HG02588 (cell line): ENCODE measurements at regions not wholly inside any gene's neighbourhood (a gene's known extent, or its start where the extent isn't known, plus 50 kb on each side); places are given as distances from the start of the nearest gene placed in this dataset.
"Not testable (repeated sequence)": the region's sequence is repeated elsewhere in the genome, so short reads cannot be mapped to it uniquely, and the experiment has no call there.

Experiments used
- ATAC-seq: cut with Tn5 transposase; IDR thresholded peaks from one replicate; pipeline ENCODE4 v1.9.1; 2021; ENCODE audit warnings: mild to moderate bottlenecking, moderate library complexity; ENCODE audit not compliant: unreplicated experiment

DNA sequence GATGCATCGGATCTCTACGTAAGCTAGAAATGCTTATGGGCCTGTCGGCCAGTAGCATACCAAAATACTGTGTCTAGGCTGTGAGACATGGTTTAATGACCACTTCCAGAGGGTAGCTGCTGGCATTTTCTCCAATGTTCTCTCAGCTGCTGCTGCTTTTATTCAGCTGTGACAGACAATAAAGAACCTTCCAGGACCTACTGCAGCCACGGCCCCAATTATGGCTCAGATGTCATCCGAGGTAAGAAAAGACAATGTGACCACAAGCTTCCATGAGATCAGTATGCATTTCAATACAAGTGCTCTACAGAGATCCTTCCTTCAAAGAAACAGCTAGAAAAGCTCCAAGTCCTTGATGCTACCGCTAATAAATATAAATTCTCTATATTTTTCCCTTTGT, 256.2 kb downstream of the SDHAF3 start:
- no peak for ATAC-seq

DNA sequence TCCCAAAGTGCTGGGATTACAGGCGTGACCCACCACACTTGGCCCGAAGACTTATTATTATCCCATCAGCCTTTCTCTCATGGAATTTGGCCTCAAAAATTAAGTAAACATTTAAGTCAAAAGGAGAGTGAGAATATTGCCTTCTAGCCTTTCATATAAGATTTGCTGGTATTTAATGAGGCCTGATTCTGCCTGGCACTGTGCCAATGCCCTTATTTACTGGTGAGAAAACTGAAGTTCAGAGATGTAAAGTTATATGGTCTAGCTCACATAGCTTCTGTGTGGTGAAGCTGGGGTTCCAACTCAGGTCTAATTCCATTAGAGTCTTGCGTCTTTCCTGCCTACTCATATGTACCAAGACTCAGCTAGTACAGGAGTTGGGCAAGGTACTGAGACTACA, 260.2 kb downstream of the SDHAF3 start:
- no peak for ATAC-seq

DNA sequence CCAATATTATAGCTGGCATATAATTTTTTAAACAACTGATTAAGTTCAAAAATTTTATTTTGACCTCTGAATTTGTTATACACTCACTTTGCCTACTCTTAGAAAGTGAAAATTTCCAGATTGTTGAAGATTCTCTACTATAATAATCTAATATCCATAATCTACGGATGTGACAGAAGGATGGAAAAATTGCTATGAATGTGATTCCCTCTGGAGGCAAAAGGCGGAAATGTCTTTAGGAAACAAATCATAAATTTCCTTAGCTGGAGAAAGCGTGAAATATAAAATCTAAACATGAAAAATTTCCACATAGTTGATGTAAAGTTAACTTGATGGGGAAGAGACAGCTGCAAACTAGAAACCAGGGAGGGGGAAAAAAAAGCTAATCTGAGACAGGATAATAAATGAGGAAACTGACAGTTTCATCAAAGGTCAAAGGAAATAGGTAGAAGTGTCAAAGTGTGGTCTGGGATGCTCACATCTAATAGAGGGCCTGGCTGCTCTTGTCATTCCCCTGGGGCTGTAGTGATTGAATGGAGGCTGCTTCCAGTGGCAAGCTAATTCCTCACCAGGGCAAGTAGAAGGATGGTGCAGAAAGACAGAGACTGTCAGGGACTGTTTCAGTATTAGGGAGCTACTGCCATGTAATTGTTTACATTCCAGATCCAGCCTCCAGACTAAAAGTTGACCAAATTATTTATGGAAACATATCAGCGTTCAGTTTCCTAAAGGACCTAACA, 264.5 kb downstream of the SDHAF3 start:
- ATAC-seq: no peak

DNA sequence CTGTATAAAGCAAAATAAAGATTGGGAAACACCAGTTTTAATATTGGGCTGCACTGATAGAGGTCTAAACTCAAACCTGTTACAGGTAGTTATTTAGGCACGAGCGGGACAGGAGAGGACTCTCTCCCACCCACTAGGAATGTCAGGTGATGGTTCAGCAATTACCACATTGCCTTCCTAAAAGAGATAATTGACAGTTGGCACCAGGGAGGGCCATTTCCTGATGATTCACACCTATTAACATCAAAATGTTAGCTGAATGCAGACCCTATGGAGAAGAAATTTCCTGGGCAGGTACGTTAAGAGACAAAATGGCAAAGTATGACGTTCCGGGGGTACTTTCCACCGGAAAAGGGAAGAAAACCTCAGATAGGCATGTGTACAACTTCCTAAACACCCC, 272.6 kb downstream of the SDHAF3 start:
- no peak for ATAC-seq

DNA sequence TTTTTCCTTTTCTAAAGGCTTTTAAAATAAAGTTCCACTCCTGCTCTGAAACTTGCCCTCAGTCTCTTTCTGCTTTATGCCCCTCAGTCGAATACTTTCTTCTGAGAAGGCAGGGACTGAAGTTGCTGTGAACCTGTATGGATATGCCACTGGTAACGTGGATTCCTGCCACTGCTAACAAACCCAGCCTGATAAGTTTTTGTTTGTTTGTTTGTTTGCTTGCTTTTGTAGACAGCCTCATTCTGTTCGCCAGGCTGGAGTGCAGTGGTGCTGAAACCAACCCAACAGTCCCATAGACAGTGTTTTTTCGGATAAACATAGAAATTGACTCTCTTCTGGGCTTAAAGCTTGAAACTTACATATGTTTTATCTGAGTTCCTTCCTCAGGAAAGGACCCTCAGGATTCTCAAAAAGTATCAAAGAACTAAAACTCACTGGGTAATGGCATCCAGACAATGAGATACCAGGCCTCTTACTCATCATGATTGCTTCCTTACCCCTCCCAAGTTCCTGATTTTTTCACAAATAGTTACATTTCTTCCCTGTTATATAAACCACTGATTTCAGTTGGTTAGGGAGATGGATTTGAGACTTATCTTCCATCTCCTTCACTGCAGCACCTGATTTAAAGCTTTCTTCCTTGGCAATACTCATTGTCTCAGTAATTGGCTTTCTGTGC, 273.6 kb downstream of the SDHAF3 start:
- no peak for ATAC-seq

DNA sequence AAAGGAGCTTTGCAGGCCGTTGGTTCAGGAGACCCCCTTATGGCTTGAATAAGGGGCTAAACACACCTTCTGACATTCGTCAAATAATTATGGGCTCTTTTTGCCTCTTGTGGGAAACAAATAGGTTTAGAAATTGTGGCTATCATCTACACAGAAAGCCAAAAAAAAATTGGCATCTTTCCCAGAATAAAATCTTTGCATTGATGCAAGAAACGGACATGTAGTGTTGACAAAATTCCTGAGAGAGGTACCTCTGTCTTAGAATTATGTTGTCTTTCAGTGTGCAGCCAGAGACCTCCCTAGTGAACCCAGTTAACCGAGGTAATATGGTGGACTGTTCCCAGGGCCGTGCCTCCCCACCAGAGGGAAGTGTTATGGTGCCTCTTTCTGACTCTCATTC, 283.9 kb downstream of the SDHAF3 start:
- no peak for ATAC-seq

DNA sequence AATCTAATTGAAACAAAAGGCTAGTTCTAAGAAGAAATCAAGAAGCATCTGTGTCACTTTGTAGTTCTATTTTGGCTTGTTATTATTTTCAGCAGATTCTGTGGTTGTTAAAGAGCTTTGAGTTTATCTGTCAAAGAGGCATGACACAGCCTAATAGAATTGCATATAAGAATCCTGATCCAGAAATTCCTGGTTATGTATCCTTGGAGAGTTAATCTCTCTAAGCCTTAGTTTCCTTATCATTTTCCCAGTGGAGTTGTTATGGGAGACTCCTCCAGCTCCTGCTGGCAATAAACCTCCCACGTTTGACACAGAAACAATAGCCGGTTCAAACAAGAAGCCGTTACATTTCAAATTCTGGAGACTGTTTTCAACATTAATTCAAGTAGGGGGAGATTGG, 288.3 kb downstream of the SDHAF3 start:
- no peak for ATAC-seq

DNA sequence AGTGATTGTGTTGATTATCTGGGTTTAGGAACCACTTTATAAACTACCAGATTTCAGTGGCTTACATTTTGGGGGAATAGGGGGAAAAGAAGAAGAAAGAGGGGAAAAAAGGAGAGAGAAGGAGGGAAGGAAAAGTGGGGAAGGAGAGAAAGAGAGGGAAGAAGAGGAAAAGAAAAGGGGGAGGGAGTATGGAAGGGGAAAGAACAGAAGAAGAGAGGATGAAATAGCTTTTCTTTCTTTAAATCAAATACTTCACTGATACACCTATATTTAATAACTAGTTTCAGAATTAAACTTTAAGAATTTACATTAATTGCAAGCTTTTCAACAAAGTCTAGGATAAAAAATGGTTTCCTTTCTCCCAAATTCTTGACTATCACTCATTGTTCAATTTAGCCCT, 289.6 kb downstream of the SDHAF3 start:
- no peak for ATAC-seq

DNA sequence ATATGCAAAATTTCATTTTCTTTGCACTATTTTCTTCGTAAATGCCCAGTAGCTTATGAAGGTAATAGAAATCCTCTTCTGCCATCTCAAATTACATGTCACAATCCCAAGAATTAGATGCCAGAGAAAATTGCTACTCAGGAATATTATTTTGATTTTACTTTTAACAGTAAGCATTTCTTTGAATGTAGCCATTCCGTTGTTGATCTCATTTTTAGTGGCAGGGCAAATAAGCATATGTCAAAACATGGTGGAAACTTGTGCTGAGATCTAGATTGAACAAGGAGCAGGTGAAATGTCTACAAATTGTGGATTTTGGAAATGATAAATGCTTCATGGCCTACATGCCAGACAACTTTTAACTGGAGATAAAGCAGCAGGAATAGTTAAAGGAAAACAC, 291.8 kb downstream of the SDHAF3 start:
- no peak for ATAC-seq

DNA sequence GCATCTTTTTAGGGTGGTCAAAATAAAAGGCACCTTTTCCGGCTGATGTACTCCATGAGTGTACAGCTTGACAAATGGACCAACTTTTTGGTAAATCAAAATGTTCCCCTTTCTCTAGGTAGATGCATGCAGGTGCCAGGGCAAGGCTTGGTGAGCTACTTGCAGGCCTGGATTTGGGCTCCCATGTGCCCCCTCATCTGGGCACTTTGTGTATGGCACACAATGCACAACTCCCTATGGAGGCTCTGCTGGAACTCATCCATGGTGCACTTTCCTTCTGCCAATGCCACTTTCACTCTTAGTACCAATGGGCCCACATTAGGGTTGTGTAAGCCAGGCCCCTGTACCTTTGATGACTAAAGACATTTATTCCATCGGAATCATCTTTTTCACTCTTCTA, 300.8 kb downstream of the SDHAF3 start:
- ATAC-seq: no peak

DNA sequence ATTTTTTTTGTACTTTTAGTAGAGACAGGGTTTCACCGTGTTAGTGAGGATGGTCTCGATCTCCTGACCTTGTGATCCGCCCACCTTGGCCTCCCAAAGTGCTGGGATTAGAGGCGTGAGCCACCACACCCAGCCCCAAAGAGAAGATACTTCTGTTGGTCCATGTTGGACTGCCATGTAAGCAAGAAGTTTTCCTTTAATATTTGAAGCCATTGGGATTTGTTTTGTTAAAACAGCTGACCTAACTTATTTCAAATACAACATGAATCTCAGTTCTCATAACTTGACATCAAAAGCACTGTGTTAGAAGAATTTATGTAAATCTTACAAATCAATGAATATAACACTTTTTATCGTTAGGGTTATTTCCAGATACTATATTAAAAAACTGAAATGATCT, 302.4 kb downstream of the SDHAF3 start:
- no peak for ATAC-seq

DNA sequence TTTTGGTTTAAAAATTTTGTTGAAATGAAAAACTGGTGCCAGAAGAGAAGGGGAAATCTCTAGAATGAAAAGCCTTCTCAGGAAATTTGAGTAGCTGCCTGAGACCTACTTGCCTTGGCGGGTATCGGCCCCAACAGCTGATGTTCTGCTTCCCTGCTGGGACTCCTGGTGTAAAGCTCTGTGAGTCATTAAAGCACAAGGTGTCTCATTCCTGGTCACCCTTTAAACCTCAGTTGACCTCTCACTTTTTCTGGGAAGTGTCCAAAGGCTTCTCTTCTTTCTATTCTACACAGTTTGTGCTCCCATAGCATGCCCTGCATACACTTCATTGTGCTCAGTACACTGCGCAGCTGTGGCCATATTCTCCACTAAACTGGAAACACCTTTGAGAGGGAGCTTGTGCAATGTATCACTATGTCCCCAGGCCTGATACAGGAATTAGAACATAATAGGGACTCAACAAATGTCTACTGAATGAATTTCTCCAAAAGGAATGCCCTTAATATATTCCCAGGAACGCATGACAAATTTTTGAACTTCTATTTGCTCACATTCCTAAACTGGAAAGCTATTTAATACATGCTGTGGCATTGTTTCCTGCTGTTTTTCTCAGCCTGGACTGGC, 303.9 kb downstream of the SDHAF3 start:
- ATAC-seq: no peak

DNA sequence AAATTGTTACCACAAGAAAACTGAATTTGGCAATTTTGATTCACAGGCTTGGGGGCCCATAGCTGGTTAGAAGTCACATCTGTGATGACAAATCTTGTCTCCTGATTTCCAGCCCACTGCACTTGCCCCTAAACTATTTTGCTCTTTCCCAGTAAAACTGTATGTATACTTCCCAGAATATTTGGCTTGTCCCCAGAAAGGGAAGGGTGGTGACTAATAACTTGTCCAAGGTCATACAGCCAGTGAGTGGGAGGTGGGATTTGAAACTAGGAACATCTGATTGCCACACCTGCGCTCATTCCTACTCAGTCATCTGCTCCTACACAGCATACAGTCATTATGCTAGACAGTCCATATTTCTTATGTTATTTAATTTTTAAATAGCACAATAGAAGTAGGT, 304.5 kb downstream of the SDHAF3 start:
- no peak for ATAC-seq

DNA sequence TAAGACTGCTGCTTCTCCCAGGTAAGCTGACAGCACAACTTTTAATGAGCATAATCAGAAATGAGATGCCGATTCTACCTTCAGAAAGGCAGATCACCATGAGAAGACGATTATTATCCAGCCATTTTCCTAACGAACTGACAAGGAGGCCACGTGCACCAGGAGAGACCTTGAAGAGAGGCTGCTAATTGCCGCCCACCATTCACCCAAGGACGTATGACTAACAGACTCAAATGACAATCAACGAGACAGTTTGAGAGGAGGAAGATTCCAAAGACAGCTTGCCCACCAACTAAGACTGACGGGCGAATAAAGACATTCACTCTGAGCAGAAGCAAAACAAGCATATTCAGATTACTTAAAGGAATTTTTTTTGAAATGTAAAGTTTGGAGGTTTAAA, 301.9 kb upstream of the TAC1 start:
- ATAC-seq: no peak

DNA sequence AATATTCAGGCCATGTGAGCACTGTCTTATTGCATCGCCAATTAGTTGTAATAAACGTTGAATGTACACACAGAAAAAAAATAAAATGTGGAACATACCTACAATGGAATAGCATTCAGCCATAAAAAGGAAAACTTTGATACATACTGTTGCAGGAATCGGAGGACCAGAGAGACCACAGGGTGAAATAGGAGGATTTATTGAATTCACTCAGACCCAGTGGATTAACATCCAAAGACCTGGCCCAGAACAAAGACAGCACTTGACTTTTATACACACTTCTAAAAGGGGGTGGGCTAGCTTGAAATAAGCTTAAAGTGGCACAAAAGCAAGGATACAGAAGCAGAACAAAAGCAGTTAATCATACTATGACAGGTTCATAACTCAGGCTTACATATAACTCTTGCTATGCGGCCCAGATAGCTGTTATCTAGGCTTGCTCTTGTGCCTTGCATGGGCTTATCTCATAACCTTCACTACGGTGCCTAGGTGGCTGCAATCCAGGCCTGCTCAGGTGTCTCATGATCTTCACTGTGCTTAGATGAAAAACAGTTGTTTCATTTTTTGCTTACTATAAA, 292.2 kb upstream of the TAC1 start:
- ATAC-seq: no peak

DNA sequence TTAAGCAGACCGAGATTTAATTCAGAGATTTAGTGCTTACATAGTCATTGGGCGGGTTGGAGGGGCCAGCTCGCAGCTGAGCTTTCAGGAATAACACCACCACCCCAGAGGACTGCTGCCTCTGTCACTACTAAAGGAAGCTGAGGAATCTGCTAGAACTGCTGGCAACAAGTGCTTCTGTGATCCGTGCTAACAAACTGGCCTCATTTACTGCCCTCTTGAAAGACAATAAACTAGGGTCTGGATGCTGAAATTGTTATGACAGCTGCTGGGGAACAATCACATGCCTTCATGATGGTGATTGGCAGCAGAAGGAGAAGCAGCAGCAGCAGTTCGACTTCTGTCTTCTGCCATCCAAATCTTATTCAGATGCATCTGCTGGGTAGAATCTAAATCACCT, 285.5 kb upstream of the TAC1 start:
- ATAC-seq: no peak

DNA sequence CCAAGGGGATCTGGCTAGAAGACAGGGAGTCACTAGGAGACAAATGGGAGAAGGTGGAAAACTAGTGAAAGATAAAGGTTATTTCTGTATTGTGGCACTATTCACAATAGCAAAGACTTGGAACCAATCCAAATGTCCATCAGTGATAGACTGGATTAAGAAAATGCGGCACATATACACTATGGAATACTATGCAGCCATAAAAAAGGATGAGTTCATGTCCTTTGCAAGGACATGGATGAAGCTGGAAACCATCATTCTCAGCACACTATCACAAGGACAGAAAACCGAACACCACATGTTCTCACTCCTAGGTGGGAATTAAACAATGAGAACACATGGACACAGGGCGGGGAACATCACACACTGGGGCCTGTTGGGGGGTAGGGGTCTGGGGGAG, 282.4 kb upstream of the TAC1 start:
- ATAC-seq: not testable (repeated sequence)

DNA sequence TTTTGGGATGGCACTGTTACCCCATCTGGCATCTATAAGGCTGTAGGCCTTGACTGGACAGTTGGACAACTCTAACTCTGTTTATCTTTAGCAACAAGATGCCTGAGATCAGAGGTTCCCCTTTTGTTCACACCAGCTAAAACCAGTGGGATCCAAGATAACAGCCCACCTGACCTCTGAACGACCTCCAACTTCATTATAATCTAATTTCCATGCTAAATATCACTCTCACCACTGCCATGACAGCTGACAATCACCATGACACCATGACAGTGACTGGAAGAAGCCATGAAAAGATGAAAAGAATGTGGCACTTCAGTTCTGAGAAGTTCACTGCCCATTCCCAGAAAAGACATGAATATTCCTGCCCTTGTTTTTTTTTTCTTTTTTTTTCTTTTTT, 281.4 kb upstream of the TAC1 start:
- no peak for ATAC-seq

DNA sequence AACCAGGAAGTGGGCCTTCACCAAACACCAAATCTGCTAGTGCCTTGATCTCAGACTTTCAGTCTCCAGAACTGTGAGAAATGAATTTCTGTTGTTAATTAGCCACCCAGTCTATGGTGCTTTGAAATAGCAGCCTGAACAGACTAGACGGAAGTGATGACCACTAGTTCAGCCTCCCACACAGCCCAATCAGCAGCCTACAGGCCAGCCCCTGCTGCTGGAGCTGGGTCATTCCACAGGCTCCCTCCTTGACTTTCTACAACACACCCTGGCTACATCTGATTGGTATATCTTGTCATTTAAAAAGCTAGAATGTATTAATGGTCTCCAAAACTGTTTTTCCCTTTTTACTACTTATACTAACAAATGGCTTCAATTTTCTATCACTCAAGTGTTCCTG, 277.2 kb upstream of the TAC1 start:
- no peak for ATAC-seq

DNA sequence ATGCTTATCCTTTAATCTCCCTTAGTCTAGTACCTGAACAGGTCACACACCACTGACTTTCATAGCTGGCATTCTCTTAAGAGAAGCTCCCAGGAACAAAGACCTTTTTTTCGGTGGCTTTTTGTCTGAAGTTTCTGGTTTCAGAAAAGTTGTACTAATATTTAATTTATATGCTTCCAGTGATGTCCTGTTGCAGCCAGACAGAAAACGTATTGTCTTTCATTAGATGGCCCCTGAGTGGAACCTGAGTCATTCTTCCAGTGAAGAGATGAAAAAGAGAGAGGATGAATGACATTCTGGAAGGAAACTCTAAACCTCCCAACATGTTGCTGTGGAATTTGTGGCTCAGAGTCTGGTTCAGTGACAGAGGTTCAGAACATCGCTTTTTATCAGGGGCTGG, 274.8 kb upstream of the TAC1 start:
- no peak for ATAC-seq

DNA sequence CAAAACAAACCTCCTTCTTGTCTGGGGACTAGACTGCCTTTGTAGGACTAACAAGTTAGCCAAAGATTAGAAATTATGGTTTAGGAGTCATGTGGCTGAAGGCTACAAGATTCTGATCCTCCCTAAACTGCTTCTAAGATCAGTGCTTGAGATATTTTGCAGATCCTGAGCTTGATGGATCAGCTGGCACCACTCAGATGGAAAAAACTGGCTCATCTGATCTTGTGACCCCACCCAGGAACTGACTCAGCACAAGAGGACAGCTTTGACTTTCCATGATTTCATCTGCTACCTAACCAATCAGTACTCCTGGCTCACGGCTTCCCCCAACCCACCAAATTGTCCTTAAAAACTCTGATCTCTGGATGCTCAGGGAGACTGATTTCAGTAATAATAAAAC, 271.5 kb upstream of the TAC1 start:
- no peak for ATAC-seq

DNA sequence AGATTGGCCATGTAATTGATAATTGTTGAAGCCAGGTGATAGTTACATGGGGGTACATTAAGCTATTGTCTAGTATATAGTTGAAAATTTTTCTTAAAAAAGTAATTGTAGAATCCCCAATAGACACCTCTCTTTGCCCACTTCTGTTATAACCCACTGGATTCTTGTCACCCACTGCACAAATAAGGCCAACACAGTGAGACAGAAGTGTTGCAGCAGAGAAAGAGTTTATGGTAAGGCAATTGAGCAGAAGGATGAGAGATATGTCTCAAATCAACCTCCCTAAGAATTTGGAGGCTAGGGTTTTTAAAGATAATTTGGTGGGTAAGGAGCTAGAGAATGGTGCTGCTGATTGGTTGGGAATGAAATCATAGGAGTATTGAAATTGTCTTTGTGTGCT, 270.3 kb upstream of the TAC1 start:
- ATAC-seq: no peak
